Trophoblast cell (in vitro differentiated cells and primary cell): ENCODE measurements at regions not wholly inside any gene's neighbourhood (a gene's known extent, or its start where the extent isn't known, plus 50 kb on each side); places are given as distances from the start of the nearest gene placed in this dataset.
A peak's percentile ranks its signal among the peaks of the same experiment; 100 is the strongest.

Source experiments
- DNase-seq, 2 donors: peaks; one replicate each; pipeline ENCODE4 v3.0.0-alpha.2; 2016
- H2AFZ ChIP-seq: 2 replicates; pipeline ENCODE4 v1.6.1; 2013; ENCODE audit warnings: low read length, moderate library complexity, mild to moderate bottlenecking; ENCODE audit not compliant: insufficient read depth, poor library complexity
- H2AK5ac ChIP-seq: 2 replicates; pipeline ENCODE4 v1.6.1; 2013; ENCODE audit warnings: mild to moderate bottlenecking, low read length
- H2BK120ac ChIP-seq: 2 replicates; pipeline ENCODE4 v1.6.1; 2013; ENCODE audit warnings: low read length, mild to moderate bottlenecking, moderate library complexity; ENCODE audit not compliant: insufficient read depth, poor library complexity
- H2BK12ac ChIP-seq: 2 replicates; pipeline ENCODE4 v1.6.1; 2013; ENCODE audit warnings: mild to moderate bottlenecking, low read length, moderate library complexity
- H2BK5ac ChIP-seq: 2 replicates; pipeline ENCODE4 v1.6.1; 2013; ENCODE audit warnings: low read length, low read depth, moderate library complexity, mild to moderate bottlenecking; ENCODE audit not compliant: poor library complexity
- H3K14ac ChIP-seq: 2 replicates; pipeline ENCODE4 v1.6.1; 2013; ENCODE audit warnings: mild to moderate bottlenecking, low read length
- H3K18ac ChIP-seq: 2 replicates; pipeline ENCODE4 v1.6.1; 2013; ENCODE audit warnings: mild to moderate bottlenecking, low read length
- H3K23ac ChIP-seq: 2 replicates; pipeline ENCODE4 v1.6.1; 2013; ENCODE audit warnings: low read length
- H3K27ac ChIP-seq: 2 replicates; pipeline ENCODE4 v1.5.1; 2013; ENCODE audit warnings: low read depth, mild to moderate bottlenecking, inconsistent platforms, low read length, moderate library complexity
- H3K27me3 ChIP-seq: 2 replicates; pipeline ENCODE4 v1.6.1; 2013; ENCODE audit warnings: inconsistent platforms, mild to moderate bottlenecking, low read length, moderate library complexity; ENCODE audit not compliant: insufficient read depth
- H3K36me3 ChIP-seq, 2 experiments: 1 replicate in 1 of 2; 2 replicates in 1 of 2; pipeline ENCODE4 v1.6.1; 2013; ENCODE audit warnings: low read length in 2 of 2, mild to moderate bottlenecking in 2 of 2, moderate library complexity in 1 of 2; ENCODE audit not compliant: insufficient read depth in 2 of 2, control insufficient read depth in 1 of 2
- H3K4ac ChIP-seq: 2 replicates; pipeline ENCODE4 v1.6.1; 2013; ENCODE audit warnings: low read depth, mild to moderate bottlenecking, low read length, moderate library complexity
- H3K4me1 ChIP-seq, 2 experiments: 1 replicate in 1 of 2; 2 replicates in 1 of 2; pipeline ENCODE4 v1.6.1; 2013; ENCODE audit warnings: low read length in 2 of 2, mild to moderate bottlenecking in 2 of 2, moderate library complexity in 1 of 2; ENCODE audit not compliant: insufficient read depth in 2 of 2, control insufficient read depth in 1 of 2
- H3K4me2 ChIP-seq: 2 replicates; pipeline ENCODE4 v1.6.1; 2013; ENCODE audit warnings: inconsistent platforms, mild to moderate bottlenecking, low read length, moderate library complexity
- H3K4me3 ChIP-seq: 2 replicates; pipeline ENCODE4 v1.5.1; 2013; ENCODE audit warnings: mild to moderate bottlenecking, low read depth, low read length, inconsistent platforms
- H3K79me1 ChIP-seq: one replicate; pipeline ENCODE4 v1.6.1; 2013; ENCODE audit warnings: low read length
- H3K79me2 ChIP-seq: 2 replicates; pipeline ENCODE4 v1.6.1; 2013; ENCODE audit warnings: low read length, mild to moderate bottlenecking; ENCODE audit not compliant: control insufficient read depth, insufficient read depth, poor library complexity
- H3K9ac ChIP-seq: 2 replicates; pipeline ENCODE4 v1.6.1; 2013; ENCODE audit warnings: mild to moderate bottlenecking, low read length
- H3K9me3 ChIP-seq: 2 replicates; pipeline ENCODE4 v1.6.1; 2013; ENCODE audit warnings: low read depth, mild to moderate bottlenecking, control low read depth, inconsistent platforms, low read length; ENCODE audit not compliant: insufficient read depth
- H4K12ac ChIP-seq: 2 replicates; pipeline ENCODE4 v1.6.1; 2013; ENCODE audit warnings: low read depth, mild to moderate bottlenecking, low read length, moderate library complexity
- H4K8ac ChIP-seq: 2 replicates; pipeline ENCODE4 v1.6.1; 2013; ENCODE audit warnings: low read depth, mild to moderate bottlenecking, low read length, moderate library complexity
- H4K91ac ChIP-seq: one replicate; pipeline ENCODE4 v1.6.1; 2013; ENCODE audit warnings: low read depth, mild to moderate bottlenecking, low read length, moderate library complexity
- WGBS: extraction: QIAGEN DNeasy Blood & Tissue Kit; methylation state at CpG from one replicate; pipeline ENCODE4 v1.1.7; 2013; ENCODE audit warnings: missing lambda C conversion rate; ENCODE audit not compliant: insufficient read length, insufficient coverage; ENCODE audit errors: extremely low coverage; 5-methylcytosine and 5-hydroxymethylcytosine counted together

GRCh38 chr3:67227030-67227429 lies 228.9 kb downstream of the KBTBD8 start:
- Histone ChIP-seq H3K4me1 (peaks cover 0 to 3% of the 10 kb centered on the region in 2 experiments), H2BK120ac (no peak overlapping the region), H3K27me3 (no peaks in the 10 kb centered on the region), H3K4me3 (no peak overlapping the region), H2AK5ac (no peak overlapping the region), H3K79me2 (no peaks in the 10 kb centered on the region), H4K8ac (no peak overlapping the region), H3K9ac (no peak overlapping the region), H3K79me1 (no peaks in the 10 kb centered on the region), H3K14ac (no peak overlapping the region), H3K36me3 (no peaks in the 10 kb centered on the region), H3K23ac (no peak overlapping the region), H4K91ac (no peak overlapping the region), H4K12ac (no peak overlapping the region), H3K18ac (no peak overlapping the region), H3K27ac (no peak overlapping the region), H3K9me3 (no peaks in the 10 kb centered on the region), H2BK12ac (no peak overlapping the region), H2AFZ (no peak overlapping the region), H3K4ac (no peak overlapping the region), H3K4me2 (no peak overlapping the region), H2BK5ac (no peak overlapping the region)
- no peak for DNase-seq
- WGBS = no CpG with 5 or more reads among the region's 1 CpG

GRCh38 chr3:67228136-67228535 lies 230.0 kb downstream of the KBTBD8 start:
- DNase-seq = peak; percentile 73 to 84
- Histone ChIP-seq H4K12ac (no peak overlapping the region), H3K9me3 (no peaks in the 10 kb centered on the region), H3K36me3 (no peaks in the 10 kb centered on the region), H3K14ac (no peak overlapping the region), H3K4me3 (no peak overlapping the region), H2AK5ac (no peak overlapping the region), H3K4me1 (peaks cover 0 to 3% of the 10 kb centered on the region in 2 experiments), H2BK120ac (no peak overlapping the region), H4K8ac (no peak overlapping the region), H2BK5ac (no peak overlapping the region), H3K4me2 (no peak overlapping the region), H2AFZ (no peak overlapping the region), H3K27ac (no peak overlapping the region), H3K79me2 (no peaks in the 10 kb centered on the region), H3K4ac (no peak overlapping the region), H3K9ac (no peak overlapping the region), H3K18ac (no peak overlapping the region), H2BK12ac (no peak overlapping the region), H4K91ac (no peak overlapping the region), H3K79me1 (no peaks in the 10 kb centered on the region), H3K27me3 (no peaks in the 10 kb centered on the region), H3K23ac (no peak overlapping the region)
- WGBS = no CpG with 5 or more reads among the region's 8 CpGs

- Histone ChIP-seq H3K27ac (no peak overlapping the region), H3K14ac (no peak overlapping the region), H2BK5ac (no peak overlapping the region), H2BK12ac (no peak overlapping the region), H4K91ac (no peak overlapping the region), H3K27me3 (no peaks in the 10 kb centered on the region), H3K9ac (no peak overlapping the region), H3K9me3 (no peaks in the 10 kb centered on the region), H3K4me1 (peaks cover 0 to 3% of the 10 kb centered on the region in 2 experiments), H3K18ac (no peak overlapping the region), H2BK120ac (no peak overlapping the region), H3K4ac (no peak overlapping the region), H3K23ac (no peak overlapping the region), H4K8ac (no peak overlapping the region), H3K4me3 (no peak overlapping the region), H3K79me1 (no peaks in the 10 kb centered on the region), H2AK5ac (no peak overlapping the region), H3K79me2 (no peaks in the 10 kb centered on the region), H3K4me2 (no peak overlapping the region), H3K36me3 (no peaks in the 10 kb centered on the region), H4K12ac (no peak overlapping the region), H2AFZ (no peak overlapping the region)
- 100% methylated on average over 1 of the region's 3 CpGs for WGBS
- DNase-seq = no peak
These were observed 234.5 kb downstream of the KBTBD8 start for GRCh38 chr3:67232642-67233041.

- no CpG with 5 or more reads among the region's 2 CpGs for WGBS
These were observed 241.2 kb downstream of the KBTBD8 start for GRCh38 chr3:67239353-67239752.

More at GRCh38 chr3:67239353-67239752, 241.2 kb downstream of the KBTBD8 start:
- Histone ChIP-seq H4K12ac (no peak overlapping the region), H2AK5ac (no peak overlapping the region), H4K8ac (no peak overlapping the region), H3K9me3 (no peaks in the 10 kb centered on the region), H3K79me2 (no peaks in the 10 kb centered on the region), H3K4me2 (no peak overlapping the region), H3K27me3 (no peaks in the 10 kb centered on the region), H2BK12ac (no peak overlapping the region), H3K18ac (no peak overlapping the region), H4K91ac (no peak overlapping the region), H2BK5ac (no peak overlapping the region), H3K23ac (no peak overlapping the region), H2BK120ac (no peak overlapping the region), H3K4me1 (peaks cover 0 to 2% of the 10 kb centered on the region in 2 experiments), H3K9ac (no peak overlapping the region), H3K4me3 (no peak overlapping the region), H3K4ac (no peak overlapping the region), H3K36me3 (no peaks in the 10 kb centered on the region), H3K14ac (no peak overlapping the region), H3K79me1 (no peaks in the 10 kb centered on the region), H2AFZ (no peak overlapping the region), H3K27ac (no peak overlapping the region)
- DNase-seq = peak in 1 of 2 donors; percentile 50
